GM12878 (cell line): ENCODE measurements at regions not wholly inside any gene's neighbourhood (a gene's known extent, or its start where the extent isn't known, plus 50 kb on each side); places are given as distances from the start of the nearest gene placed in this dataset.

Source experiments
- EED ChIP-seq: sonication (generic); IDR thresholded peaks from 2 replicates; pipeline ENCODE4 v1.6.1; 2016; ENCODE audit warnings: antibody characterized with exemption, low read depth
- TF ChIP-seq, protein P1 (sequence below), 3 experiments: IDR thresholded peaks in 2 of 3; conservative IDR thresholded peaks in 1 of 3; 2 replicates each; pipeline ENCODE4 v1.5.1; 2011; ENCODE audit warnings: low read depth in 3 of 3, low read length in 3 of 3, mild to moderate bottlenecking in 3 of 3, control low read depth in 2 of 3, moderate library complexity in 2 of 3, inconsistent platforms in 1 of 3, mixed read lengths in 1 of 3; ENCODE audit not compliant: control insufficient read depth in 2 of 3, insufficient read depth in 1 of 3; ENCODE audit errors: extremely low read depth in 1 of 3

DNA sequence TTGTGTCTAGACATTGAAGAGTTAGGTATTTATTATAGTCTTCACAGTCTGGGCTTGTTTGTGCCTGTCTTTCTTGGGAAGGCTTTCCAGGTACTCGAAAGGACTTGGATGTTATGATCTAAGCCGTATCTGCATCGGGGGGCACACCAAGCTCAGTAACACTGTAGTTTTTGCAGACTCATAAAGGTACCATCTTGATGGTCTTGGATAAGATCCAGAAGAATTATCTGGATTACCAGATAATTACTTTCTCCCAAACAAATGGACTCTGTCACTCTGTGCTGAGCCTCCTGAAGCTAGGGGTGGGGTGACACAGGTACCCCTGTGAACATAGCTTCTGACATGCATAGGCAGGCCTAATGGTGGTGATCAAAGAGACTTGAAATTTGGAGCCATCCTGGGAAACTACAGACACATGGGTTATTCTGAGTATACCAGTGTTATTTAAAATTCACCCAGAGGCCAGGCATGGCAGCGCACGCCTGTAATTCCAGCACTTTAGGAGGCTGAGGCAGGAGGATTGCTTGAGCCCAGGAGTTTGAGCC lies 238.6 kb upstream of the TPM1 start:
- TF ChIP-seq, protein P1, sequence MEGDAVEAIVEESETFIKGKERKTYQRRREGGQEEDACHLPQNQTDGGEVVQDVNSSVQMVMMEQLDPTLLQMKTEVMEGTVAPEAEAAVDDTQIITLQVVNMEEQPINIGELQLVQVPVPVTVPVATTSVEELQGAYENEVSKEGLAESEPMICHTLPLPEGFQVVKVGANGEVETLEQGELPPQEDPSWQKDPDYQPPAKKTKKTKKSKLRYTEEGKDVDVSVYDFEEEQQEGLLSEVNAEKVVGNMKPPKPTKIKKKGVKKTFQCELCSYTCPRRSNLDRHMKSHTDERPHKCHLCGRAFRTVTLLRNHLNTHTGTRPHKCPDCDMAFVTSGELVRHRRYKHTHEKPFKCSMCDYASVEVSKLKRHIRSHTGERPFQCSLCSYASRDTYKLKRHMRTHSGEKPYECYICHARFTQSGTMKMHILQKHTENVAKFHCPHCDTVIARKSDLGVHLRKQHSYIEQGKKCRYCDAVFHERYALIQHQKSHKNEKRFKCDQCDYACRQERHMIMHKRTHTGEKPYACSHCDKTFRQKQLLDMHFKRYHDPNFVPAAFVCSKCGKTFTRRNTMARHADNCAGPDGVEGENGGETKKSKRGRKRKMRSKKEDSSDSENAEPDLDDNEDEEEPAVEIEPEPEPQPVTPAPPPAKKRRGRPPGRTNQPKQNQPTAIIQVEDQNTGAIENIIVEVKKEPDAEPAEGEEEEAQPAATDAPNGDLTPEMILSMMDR (IDR thresholded peaks at IDR 0.05 in 2 of 3, conservative IDR thresholded peaks at IDR 0.05 in 1 of 3; ENCODE audit: control insufficient read depth in 2 of 3, extremely low read depth in 1 of 3, insufficient read depth in 1 of 3, low read depth in 3 of 3, low read length in 3 of 3), result no peak
- no peak for TF ChIP-seq EED
